Limb (tissue), 2 donors: ENCODE measurements at regions not wholly inside any gene's neighbourhood (a gene's known extent, or its start where the extent isn't known, plus 50 kb on each side); places are given as distances from the start of the nearest gene placed in this dataset.
"Not testable (repeated sequence)": the region's sequence is repeated elsewhere in the genome, so short reads cannot be mapped to it uniquely, and the experiment has no call there.

Source experiments
- DNase-seq, 2 donors: peaks; one replicate each; pipeline ENCODE4 v3.0.0-alpha.2; 2016; ENCODE audit errors: extremely low spot score in 2 of 2

DNA sequence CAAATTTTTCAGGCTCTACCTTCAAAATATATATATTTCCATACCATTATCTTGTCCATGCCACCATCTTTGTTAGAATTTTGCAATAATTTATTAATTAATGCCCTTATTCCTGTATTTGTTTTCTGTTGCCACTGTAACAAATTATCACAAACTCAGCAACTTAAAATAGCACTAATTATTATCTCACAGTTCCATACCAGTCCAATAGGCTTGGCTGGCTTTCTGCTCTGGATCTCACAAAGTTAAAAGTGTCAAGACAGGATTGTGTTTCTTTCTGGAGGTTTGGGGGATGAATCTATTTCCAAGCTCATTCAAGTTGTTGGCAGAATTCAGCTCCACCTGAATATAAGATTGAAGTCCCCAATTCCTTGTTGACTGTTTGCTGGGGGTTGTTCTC lies 58.6 kb upstream of the SLC38A4 start:
- DNase-seq = no peak

DNA sequence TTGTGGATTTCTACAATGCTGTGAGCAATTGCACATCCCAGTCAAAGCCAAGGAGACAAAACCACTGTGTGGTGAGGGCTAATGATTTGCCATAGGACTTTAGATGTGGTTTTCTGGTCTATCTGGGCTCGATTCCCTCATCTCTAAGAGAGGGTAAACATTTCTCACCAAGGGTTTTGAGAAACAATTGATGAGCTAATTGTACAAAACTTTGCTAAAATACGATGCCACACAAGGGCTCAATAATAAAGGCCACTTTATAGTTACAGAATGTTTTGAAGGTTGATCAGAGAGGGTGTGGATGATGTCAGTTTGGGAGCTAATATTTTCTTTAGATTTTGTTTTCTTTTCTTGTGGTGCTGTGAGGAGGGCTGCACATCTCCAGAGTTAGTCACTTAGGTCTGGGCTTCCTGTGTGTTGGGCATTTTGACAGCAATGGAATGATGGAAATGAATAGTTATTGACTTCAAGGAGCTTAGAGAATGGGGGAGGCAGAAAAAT lies 60.8 kb upstream of the SLC38A4 start:
- no peak for DNase-seq

DNA sequence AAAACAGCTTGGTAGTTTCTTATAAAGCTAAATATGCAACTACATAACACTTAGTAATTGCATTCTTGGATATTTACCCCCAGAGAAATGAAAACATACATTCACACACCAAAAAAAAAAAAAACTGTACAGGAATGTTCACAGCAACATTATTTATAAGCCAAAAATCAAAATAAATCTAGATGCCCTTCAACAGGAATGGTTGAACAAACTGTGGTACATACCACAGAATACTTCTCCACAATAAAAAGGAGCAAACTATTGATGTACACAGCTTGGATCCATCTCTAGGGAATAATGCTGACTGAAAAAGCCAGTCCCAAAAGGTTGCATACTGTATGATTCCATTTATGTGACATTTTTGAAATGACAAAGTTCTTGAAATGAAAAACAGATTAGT lies 62.1 kb upstream of the SLC38A4 start:
- no peak for DNase-seq

DNA sequence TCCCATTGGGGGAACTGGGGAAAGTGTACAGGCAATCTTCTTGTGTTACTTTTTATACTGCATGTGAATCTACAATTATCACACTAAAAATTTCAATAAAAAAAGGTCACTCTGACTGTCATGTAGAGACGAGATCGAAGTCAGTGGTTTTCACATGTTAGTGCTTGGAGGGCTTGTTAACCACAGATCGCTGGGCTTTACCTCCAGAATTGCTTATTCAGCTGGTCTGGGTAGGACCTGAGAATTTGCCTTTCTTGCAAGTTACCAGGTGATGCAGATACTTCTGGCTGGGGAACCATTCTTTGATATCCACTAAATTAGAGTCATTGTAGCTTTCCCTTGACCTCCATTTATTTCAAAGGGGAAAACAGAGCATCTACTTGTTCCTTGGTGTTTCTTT lies 62.8 kb upstream of the SLC38A4 start:
- no peak for DNase-seq

DNA sequence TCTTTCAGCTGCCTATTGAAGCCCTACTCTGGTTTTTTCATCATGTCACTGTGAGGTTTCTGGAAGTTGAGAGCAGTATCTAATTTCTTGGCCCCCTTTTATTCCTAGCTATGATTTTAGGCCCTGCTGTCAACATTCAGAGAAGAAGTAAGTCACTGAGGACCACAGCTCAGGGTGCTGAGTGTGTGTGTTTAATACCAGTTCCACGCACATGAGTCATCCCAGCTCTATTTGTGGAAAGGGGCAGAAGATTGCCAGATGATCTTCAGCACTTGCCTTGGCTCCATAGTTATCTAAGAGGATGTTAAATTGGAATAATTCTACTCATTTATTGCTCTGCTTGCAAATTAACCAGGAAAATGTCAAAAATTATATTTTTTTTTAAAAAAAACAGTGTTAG lies 65.5 kb upstream of the SLC38A4 start:
- no peak for DNase-seq

DNA sequence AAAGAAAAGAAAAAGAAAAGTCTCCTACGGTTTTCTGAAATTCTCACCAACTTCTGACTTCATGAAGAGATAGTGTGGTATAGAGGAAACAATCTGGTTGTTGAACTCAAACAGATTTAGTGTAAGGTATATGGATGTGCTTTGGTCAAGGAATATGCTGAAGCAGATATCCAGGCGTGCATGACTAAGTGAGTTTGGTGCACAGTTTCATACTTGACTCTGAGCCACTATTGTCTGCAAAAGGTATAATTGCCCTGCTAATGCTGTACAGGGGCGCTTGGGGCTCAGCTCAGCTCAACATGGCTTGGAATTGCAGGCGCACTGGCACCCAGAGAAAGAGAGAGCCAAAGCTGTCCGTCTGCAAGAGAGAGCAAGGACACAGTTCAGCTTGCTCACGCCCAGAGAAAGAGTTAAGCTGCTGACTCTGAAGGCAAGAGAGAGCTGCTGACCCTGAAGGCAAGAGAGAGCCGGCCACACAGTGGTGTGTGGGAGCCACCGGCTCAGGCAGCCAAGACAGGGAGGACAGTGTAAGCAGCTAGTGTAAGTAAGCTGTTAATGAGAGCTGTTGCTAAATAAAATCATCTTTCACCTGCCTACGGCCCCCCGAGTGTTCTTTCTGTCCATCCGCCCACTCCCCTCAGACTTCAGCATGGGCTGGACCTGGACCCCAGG lies 66.4 kb upstream of the SLC38A4 start:
- DNase-seq = no peak

DNA sequence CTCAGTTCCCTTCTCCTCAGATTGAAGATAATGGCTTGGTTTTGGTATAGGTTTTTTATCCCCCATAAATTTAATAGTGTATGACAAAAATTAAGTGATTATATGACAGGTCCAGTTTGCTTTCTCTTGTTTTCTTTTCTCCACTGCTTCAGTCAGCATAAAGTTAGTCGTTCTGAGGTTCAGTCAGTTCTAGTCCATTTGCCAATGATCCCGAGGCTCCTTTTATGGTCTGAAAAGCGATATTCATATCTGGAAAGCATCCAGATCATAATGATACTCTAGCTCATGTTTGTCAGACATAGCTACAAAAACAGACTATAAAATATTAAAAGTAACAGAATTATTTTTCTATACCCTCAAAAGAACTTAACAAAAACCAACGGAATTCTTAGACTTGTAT lies 67.1 kb upstream of the SLC38A4 start:
- peak in 1 of 2 donors; percentile 16 for DNase-seq

DNA sequence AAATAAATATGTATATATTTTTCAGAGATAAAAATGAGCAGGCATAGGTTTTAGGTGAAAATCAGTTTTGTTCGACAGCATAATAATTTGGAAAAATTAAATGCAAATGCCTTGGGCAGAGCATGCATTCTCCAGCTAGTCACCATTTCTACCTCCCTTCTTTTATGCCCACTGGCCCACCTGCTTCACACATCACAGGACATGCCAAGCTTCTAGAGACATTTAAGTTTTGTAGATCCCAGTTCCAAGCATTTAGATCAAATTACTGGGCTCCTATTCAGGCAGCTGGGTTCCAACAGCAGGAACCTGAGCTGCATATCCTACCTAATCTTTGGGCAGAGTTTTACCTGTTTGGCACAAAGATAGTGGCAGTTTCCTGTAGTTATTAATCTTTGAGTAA lies 67.6 kb upstream of the SLC38A4 start:
- no peak for DNase-seq

DNA sequence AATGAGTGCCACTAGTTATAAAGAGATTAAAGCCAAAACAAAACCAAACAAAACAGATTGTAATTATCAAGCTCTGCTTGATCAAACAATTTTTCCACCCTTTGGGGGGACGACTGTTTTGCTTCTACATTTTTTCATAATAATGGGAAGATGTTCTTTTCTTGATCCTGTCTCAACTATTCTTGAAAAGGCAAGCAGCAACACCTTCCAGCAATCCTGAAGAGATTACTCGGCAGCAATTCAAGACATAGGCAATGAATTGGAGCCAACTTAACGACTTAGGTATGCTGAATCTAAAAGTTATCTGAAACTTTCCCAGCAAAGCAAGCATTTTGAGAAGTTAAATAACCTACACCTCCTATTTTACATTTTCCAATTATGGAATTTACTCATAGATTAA lies 69.9 kb upstream of the SLC38A4 start:
- DNase-seq = no peak

DNA sequence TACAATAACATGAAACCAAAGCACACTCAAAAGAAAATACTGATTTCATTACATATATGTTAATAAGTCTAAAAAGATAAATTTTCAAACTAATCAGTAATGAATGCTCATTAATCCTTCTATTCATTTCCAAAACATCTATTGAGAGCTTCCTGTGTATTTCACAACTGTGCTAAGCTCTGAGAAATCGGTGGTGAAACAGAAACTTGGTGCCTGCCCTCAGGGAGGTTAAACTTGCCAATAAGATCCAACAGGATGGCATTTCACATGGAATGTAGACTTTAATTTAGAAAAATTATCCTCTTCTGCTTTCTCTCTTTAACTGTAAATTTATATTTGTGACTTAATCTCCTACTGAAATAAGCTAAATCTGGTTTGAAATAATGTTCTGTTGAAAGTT lies 70.9 kb upstream of the SLC38A4 start:
- DNase-seq = no peak

DNA sequence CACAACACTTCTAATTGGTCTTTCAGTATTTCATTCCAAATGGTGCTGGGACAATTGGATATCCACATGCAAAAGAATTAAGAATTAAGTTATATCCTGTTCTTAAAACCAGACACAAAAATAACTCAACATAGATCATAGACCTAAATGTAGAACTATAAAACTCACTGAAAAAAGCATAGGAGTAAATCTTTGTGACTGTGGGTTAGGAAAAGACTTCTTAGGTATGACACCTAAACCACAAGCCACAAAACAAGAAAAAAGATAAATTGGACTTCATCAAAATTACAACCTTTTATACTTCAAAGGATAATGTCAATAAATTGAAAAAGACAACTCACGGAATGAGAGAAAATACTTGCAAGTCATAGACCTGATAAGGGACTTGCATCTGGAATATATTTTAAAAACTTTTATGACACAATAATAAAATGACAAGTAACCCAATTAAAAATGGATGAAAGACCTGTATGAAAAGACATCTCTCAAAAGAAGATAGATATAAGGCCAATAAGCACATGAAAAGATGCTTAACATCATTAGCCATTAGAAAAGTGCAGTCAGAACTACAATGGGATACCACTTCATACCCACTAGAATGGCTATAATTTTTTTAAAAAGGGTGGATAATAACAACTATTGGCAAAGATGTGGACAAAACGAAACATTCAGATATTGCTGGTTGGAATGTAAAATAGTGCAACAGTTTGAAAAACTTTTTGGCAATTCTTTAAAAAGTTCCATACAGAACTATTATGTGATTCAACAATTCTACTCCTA lies 72.5 kb upstream of the SLC38A4 start:
- no peak for DNase-seq

DNA sequence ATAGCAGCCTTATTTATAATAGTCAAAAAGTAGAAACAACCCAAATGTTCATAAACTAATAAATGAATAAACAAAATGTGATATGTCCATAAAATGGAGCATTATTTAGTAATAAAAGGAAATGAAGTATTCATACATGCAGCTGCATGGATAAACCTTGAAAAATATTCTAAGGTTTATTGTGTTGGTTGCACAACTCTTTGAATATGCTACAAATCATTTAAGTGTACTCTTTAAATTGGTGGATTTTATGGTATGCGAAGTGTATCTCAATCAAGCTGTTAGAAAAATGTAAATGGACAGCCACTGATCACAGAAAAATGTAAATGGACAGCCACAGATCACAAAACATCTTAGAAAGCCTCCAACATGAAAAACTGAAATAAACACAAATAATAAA lies 73.2 kb upstream of the SLC38A4 start:
- no peak for DNase-seq

DNA sequence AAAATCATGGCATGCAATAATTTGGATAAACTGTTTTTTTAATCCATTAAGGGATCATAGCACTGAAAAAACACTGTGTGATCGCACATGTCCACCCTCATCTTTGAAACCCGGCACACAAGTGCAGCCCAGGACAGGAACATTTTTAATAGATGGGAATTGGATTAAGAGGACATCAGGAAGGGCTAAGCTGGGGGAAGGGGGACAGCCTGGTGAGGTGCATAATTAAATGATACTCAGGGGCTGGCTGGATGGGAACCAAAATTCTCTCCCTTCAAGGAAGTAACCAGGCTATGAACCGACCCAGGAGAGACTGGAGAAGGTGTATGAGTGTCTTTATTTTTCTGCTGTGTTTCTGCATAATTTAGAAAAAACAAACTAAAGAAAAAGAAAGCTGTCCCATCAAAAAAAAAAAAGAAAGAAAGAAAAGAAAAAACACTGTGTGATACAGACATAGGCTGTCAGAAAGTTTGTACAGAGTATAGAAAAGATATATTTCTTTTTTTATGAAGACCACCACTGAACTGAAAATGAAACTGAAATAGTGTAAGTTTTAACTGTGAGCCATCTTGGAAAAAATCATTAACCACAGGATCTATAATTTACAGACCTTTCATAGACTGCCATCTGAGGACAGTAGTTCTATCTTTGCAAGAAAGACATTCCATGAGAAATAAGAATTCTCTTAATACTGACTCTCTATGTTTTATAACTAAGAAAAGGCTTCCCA lies 75.1 kb upstream of the SLC38A4 start:
- no peak for DNase-seq

DNA sequence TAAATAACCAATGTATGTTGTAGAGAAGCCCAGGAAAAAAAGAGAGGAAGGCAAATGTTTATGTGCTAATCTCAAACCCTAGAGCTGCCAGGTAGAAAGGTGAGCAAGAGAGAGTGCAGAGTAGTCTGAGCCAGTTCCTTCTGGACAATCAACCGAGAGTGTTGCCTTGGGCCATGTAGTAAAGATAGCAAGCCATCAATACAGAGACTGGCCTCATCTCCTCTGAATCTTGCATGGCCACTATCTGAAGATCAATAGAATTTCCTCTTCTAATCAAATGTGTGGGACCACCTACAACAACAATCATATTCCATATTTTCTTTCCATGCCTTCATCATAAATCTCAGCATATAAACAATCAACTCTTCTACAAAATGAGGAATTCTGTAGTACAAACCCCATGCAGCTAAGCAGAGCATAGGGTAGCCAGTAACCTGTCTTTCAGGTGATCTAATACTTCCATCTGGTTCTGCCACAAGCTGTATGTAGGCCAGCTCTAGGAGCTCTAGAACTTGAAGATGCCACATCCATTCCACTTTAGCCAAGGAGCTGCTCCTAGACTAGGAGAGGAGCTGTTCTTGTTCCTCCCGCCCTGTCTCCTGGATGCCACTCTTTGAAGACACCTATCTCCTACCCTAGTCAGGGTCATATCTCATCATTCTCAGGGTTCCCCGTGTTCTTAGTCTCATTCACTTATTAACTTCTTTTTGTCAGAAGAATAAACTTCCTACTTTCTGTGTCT lies 75.8 kb upstream of the SLC38A4 start:
- DNase-seq = no peak

DNA sequence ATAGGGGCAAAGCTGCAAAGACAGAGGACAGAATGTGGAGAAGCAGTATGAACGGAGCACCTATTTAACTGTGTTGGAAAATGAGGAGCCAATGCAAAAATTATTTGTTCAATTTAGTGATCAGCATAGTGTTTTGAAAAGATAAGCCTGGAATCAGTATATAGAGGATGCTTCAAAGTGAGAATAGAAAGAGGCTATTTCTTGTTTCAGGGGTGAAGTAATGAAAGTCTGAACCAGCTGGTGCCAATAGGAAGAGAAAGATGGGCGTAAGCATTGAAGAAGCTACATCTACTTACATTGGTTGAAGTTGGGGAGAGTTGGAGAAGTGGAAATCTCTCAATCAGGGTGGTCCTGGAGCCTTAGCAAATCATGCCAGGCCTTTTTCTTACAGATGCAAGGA lies 77.3 kb upstream of the SLC38A4 start:
- no peak for DNase-seq

DNA sequence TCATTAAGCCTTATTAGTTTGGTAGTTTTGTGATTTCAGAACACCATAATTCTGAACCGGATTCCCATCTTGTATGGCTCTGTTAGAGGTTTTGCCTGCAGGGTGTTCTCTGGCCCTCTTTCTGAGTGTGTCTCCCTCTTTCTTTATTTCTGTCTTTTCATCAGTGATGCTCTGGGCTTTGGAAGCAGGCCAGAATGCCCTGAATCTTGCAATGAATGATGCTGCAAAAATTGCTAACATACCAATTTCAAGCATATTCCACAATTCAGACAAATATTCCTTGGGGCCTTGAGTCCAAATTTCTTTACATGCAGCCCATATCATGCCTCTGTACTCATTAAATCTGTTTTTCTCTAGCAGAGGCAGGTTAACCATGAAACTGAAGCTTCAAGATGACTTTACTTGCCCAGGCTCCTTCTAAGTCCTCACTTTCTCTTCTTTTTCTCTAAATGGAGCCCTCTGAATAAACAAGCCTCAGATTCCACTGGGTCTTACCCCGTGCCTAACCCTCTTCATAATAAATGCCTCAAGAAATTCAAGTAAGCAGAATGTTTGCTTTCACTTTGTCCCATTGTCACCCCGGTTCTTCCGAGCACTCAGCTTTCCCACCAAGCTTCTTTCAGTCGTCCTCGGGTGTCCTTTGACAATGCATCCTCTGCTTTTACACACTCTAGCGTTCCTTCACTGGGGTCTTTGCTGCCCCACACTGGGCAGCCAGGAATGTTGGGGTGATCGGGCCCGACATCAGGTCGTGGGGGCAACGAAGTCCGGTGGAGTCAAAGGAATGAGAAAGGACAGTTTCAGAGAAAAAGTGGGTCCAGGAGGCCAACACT lies 78.8 kb upstream of the SLC38A4 start:
- DNase-seq = no peak

DNA sequence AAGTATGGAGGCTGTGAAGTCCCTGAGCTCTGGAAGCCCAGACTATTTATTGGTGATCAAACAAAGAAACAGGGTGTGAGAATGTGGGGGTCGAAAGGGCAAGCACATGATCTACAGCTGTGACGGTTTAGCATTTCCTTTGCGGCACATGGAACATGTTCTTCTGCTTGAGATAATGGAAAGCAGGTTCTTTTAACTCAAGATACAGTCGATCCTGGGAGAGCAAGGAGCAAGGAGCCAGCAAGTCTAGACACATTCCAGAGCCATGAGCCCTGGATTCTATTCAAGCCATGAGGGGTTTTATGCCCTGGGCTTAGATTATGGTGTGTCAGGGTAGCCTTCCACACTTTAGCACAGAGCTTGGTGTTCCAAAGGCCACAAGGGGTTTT lies 79.4 kb upstream of the SLC38A4 start:
- not testable (repeated sequence) for DNase-seq

DNA sequence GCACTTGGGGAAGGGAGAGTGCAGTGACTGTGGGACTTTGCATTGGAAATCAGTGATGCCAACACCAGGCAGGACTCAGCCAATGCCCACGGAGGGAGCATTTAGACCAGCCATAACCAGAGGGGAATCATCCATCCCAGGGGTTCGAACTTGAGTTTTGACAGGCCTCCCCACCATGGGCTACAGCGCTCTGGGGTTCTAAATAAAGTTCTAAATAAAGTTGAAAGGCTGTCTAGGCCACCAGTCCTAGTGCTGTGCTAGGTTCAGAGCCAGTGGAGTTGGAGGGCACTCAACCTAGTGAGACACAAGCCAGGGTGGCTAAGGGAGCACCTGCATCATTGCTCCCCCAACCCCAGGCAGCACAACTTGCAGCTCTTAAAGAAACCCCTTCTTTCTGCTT lies 82.0 kb upstream of the SLC38A4 start:
- no peak for DNase-seq

DNA sequence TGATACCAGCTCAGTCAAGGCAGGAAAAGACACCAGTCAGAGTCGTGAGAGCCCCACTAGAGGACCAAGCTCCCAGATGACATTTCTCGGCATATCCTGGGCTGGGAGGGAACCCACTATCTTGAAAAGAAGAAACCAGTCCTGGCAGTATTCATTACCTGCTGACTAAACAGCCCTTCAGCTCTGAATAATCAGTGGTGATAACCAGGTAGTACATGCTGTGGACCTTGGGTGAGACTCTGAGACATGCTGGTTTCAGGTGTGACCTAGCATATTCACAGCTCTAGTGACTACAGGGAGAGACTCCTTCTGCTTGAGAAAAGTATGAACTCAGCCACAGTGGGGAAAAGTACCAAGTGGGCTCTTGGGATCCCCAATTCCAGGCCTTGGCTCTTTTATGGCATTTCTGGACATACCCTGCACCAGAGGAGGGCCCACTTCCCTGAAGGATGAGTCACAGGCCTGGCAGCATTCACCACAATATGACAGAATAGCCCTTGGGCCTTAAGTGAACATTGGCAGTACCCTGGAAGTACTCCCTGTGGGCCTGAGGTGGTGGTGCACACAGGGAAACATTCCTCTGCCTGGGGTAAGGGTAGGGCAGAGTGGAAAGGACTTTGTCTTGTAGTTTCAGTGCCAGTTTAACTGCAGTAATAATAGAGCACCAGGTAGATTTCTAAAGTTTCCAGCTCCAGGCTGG lies 82.6 kb upstream of the SLC38A4 start:
- no peak for DNase-seq

DNA sequence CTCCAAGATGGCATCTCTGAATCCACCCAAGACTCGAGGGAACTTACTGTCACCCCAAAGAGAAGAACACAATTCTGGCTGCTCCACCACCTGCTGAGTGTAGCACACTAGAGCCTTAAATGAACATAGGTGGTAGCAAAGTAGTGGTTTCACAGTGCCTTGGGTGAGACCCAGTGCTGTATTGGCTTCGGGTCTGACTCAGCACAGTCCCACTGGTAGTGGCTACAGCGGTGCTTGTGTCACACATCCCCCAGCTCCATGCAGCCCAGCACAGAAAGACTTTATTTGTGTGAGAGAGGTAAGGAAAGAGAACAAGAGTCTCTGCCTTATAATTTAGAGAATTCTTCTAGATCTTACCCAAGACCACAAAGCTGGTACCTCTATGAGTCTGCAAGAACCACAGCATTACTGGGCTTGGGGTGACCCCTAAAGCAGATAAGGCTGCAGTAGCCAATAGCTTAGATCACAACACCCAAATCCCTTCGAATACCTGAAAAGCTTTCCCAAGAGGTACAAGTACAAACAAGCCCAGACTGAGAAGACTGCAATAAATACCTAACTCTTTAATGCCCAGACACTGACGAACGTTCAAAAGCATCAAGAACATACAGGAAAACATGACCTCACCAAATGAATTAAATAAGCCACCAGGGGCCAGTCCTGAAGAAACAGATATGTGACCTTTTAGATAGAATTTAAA lies 83.3 kb upstream of the SLC38A4 start:
- DNase-seq = no peak
